NCI-H2196 (cell line): ENCODE measurements at regions not wholly inside any gene's neighbourhood (a gene's known extent, or its start where the extent isn't known, plus 50 kb on each side); places are given as distances from the start of the nearest gene placed in this dataset.

Source experiments
- DNase-seq: peaks from one replicate; lab custom pipeline; 2025; ENCODE audit not compliant: unreplicated experiment; lab: John Stamatoyannopoulos, UW

DNA sequence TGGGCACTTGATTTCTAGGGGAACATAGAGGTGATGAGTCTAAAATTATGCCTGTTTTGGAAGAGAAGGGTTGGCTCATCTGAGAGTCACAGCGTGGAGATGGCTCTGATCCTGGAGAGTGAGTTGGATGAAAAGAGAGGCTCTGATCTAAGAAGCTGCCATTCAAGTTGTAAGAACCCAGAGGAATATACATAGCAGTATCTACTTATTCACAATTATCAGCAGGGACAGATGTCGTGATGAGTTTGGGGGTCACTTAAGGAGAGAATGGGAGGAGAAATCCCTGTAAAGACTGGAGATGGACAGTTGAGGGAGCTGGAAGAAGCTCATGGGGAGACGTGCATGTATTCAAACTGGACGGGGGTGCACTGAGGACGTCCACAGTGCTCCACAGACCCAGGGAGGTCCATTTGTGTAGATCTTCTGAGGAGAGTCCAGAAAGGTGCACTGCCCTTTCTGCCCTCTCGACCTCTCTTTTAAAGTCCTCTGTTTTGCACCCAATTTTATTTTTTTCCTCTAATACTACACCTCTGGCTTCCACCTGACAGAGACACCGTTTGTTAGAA lies 124.7 kb upstream of the SSTR4 start:
- DNase-seq = no peak

DNA sequence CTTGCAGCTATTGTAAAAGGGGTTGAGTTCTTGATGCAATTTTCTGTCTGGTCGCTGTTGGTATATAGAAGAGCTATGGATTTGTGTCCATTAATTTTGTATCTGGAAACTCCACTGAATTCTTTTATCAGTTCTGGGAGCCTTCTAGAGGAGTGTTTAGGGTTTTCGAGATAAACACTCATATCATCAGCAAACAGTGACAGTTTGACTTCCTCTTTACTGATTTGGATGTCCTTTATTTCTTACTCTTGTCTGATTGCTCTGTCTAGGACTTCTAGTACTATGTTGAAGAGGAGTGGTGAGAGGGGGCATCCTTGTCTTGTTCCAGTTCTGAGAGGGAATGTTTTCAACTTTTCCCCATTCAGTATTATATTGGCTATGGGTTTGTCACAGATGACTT lies 120.8 kb upstream of the SSTR4 start:
- DNase-seq = no peak

DNA sequence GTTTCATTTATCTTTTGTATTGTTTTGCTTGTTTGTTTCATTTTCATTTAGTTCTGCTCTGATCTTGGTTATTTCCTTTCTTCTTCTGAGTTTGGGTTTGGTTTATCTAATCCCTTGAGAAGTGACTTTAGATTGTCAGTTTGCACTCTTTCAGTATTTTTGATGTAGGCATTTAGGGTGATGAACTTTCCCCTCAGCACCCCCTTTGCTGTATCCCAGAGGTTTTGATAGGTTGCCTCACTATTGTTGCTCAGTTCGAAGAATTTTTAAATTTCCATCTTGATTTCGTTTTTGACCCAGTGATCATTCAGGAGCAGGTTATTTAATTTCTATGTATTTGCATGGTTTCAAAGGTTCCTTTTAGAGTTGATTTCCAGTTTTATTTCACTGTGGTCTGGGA lies 119.6 kb upstream of the SSTR4 start:
- DNase-seq = no peak

DNA sequence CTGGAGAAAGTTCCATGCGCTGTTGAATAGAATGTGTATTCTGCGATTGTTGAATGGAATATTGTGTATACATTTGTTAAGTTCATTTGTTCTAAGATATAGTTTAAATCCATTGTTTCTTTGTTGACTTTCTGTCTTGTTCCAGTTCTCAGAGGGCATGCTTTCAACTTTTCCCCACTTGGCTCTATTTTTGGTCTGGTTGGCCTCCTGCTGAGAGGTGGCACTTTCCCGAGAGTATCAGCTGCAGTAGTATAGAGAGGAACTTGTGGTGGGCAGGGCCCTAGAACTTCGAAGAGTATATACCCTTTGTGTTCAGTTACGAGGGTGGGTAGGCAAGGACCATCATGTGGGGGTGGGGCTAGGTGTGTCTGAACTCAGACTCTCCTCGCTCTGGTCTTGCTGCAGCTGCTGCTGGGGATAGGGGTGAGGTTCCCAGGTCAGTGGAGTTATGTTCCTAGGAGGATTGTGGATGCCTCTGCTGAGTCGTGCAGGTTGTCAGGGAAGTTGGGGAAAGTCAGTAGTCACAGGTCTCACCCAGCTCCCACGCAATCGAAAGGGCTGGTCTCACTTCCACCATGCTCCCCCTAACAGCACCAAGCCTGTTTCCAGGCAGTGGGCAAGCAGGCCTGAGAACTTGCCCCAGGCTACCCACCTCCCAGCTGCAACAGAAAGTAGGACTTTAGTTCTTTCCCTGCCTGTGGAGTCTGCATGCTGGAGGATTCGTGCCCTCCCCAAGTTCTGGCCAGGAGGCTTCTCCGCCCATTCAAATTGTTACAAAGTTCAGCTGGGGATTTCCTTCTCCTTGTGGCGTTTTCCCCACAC lies 118.9 kb upstream of the SSTR4 start:
- no peak for DNase-seq

DNA sequence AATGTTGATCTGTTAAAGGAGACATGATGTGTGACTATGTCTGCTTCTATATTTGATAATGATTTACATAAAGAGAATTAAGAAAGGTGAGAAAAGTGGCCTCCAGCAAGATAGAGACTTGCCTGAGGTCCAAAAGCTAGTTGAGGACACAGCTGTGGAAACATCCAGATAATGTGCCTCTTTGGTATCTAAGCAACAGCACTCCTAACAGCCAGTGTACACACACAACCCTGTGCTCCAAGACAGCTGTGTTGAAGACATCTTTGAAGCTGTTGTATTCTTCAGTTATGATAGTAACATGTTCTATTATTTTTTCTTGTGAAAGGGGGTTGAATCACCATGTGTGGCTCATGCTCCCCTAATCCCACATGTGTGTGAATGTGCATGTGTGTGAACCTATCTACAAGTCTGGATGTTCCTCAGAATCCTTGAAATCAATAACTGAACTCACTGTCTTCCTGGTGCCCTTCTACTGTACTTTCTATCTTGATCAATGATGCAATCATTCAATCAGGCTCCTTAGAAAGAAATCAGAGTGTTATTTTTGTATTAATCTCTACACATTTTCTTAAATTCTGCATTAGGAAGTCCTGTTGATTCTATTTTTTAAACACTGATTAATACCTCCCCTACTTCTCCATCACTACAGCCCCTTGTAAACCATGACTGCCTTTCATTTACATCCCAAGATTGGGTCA lies 116.7 kb upstream of the SSTR4 start:
- DNase-seq = no peak

DNA sequence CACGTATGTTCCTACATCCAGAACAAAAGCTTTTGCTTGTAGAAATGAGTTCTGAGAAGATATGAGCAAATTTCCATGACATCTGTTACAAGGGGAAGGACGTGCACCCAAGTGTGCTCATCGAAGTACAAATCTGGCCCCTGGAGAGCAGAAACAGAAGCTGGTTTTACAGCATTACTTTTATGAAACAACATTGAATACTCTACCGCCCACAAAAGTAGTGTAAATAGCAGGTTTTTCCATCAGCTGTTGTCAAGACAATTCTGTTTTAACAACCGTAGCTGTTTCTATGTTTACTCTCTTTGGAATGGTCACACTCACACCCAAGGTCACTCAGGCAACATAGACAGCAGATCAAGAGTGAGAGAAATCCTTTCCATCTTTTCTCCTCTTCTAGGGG lies 114.2 kb upstream of the SSTR4 start:
- no peak for DNase-seq

DNA sequence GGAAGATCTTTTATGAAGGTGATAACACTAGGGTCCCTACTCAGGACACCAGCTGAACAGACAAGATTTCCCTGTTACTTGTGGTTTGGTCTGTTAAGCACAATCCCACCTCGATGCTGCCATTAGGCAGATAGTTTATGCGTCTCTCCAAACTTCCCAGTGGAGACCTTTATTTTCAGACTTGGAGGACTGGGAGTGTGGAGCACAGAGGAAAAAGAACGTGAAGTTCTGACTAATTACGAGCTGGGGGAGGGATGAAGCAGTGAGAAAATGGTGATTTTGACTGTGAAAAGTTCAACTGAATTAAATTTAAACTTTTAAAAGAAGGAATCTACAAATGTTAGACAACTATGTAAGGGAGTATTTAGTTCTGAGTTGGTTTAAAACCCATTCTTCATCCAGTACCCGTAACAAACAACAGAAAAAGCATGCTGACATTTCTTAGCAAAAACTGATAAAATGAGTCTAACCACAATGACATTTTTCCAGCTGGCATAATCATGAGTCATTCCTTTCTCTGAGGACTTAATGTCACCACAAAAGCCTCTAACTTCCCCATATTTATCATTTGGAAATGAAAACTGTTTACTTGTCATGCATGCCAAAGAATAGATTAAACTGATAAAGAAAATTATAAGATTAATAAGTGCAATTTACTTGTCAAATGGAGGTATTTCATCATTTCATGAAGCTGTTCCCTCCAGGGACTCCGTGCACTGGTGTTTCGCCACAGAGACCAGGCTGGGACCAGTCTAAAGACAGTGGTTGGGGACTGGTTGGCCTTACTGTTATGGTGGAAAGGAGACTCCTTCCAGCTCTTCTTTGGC lies 113.3 kb upstream of the SSTR4 start:
- DNase-seq = no peak

DNA sequence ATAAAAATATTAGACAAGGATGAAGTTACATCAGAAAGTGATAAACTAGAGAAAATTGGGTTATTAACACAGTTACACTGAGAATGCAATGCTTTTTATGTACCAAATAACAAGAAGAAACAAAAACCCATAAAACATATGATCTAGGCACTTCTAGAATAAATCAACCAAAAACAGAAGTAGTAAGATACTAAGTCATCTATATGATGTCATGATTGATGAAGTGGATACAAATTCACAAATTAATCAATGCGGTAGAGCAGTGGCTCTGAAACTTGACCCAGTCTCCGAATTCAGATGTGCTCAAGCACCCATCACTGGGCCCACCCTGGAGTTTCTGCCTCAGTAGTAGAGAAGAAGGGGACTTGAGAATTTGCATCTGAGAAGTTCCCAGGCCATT lies 112.1 kb upstream of the SSTR4 start:
- no peak for DNase-seq

DNA sequence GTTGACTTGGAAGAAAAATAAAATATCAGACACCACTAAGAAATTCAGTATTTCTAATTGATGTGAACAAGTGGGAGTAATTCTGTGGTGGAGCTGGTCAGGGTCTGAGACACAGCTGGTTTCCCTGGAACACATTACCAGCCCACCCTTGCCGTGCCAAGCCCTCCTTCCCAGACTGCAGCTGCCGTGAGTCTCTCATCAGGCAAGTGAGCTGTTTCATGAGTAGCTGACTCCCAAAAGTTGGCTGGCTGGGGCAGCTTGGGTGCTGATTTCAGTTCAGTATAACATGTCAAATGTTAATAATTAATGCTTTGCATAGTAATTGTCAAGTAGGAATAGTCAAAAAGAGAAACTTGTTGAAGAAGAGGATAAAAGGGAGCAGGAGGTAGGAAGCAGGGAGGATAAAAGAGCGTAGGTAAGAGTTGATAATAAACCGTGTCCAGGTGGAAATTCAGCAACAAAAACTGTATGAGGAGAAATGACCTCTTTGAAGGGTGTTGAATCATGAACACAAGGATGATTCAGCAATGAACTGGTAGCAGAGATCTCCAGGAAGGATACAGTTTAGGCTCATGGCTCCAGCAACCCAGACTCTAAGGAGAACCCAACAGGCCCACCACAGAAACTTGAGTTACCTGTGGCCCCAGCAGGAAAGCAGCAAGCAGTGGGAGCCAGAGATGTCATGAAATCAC lies 110.9 kb upstream of the SSTR4 start:
- no peak for DNase-seq

DNA sequence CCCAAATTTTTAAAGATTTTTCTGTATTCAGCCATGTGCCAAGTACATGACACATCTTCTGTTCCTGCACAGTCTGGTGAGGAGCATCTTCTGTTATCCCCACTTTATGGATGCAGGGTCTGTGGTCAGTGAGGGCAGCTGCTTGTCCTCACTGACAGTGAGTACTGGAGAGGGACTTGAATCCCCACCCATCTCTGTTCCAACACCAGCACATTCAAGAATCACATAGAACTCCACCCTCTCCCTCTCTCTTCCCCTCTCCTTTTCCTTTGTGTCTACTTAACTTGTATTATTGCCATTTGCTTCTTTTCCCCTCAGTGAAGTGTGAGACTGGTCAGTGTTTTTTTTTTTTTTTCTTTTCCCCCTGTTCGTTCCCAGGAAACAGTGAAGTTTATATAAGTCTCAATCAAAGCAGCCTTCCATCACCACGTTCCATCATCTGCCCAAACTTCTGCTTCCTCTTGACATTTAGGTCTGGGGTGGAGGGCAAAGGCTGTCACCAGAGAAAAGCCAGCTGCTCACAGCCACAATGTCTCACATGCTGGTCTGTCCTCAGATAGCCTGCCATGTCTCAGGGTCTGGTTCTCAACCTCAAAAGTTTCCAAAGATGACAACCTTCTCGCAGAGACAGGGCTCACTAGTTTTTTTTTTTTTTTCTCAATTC lies 110.0 kb upstream of the SSTR4 start:
- no peak for DNase-seq

DNA sequence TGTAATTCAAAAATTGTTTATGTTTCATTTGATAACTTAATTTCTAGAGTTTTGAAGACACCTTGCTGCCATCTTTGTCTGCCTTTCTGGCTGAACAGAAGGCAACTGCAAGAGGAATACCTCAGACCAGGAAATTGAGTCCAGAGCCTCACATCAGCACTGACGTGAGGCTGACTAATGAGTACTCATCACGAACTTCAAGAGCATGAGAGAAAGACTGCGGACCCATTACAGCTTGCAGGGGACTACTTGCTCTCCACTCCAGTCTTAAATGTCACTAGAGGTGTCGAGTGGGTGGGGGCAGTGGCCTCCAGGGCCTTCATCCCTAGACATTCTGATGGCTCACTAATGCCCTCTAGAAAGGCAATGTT lies 109.5 kb upstream of the SSTR4 start:
- no peak for DNase-seq

DNA sequence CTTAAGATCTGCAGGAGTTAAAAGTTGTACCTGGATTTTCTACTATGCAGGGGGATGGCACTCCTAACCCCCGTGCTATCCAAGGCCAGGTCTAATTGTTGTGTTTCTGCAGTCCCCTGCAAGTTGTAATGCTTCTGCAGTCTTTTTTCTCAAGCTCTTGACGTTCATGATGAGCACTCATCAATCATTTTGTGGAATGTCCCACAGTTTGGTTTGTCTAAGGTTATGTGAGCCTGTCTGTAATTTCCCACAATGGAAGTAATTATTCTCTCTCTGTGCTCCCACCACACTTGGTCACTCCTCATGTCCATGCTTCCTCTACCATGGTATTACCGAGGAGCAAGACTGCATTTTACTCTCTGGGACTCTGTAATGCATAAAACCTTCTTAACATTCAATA lies 107.6 kb upstream of the SSTR4 start:
- DNase-seq = no peak

DNA sequence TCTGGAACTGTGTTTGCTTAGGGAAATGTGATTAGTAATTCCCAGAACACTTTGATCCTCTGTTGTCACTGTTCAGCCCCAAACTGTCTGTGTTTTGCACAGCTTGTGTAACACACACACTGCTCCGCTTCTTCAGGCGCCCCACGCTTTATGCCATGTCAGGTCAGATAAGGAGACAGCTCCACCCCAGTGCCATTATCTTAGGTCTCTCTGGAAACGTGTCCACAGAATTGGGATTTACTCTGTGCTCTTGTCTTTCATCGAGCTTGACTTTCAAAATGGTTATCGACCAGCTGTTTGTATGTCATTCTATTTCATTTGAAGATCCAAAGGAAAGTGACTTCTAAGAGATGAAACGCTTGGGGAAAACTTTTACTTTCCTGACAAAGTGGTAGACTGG lies 106.4 kb upstream of the SSTR4 start:
- no peak for DNase-seq

DNA sequence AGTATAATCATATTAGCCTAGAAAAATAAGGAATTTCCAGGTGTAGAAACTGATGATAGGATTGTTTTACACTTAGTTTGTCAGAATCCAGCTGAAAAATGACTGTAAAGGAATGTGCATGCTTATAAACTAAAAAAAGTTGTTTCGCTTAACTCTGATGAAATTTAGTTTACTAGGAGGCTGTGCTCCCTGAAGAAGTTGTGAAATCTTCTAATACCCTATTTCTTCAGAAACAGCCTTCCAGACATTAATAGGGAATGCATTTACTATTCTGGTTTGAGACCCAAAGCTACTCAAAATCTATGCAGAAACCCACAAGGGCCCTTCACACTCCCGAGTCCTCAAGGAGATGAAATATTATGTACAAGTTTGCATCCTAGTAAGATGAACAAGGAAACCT lies 105.5 kb upstream of the SSTR4 start:
- DNase-seq = no peak

DNA sequence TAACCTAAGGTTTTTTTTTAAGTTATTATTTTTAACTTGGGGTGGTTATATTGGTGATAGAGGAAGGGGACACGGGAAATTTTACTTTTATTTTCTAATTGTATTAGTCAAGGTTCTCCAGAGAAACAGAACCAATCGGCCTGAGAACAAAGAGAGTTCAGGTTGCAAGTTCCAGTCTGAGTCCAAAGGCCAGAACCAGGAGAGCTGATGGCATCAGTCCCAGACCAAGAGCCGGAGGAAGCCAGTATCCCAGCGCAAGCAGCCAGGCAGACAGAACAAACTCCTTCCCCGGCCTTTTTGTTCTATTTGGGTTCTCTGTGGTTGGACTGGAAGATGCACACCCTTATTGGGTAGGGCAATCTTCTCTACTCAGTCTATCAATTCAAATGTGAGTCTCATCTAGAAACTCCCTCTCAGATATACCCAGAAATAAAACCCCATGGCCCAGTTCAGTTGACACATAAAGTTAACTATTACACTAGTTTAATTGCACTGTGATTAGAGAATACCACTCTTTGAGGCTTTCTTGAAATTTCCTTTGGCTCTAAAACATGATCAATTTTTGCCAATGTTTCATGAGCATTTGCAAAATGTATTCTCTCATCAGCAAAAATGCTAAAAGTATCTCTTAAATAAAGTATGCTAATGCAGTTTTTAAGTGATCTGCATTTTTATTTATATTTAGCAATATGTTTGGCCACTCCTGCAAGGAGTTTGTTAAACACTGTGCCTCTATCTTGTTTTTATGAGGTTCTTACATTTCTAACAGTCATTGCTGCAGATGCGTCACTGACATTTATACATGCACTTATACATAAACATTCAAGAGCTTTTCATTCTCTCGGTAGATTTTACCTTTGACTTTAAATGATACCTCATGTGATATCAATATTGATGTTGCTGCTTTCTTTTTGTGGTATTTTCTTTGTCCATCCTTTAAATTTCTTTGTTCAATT lies 103.2 kb upstream of the SSTR4 start:
- DNase-seq = no peak

DNA sequence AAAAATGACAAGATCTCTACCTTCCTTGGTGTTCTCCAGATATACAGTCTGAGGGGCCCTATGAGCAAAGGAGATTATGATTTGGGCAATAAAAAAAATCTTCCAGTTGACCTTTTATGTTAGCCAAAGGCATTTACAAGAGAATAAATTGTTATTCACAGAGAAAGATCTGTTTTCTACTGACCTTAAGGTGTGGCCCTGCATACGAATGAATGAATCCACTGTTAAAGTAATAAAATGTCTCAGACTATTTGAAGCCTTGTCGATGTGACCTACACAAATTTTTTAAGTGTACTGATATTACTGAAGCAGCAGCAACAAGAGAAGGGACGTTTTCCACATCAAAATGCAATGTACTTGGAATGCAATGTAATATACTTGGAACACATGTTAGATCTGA lies 95.9 kb upstream of the SSTR4 start:
- no peak for DNase-seq

DNA sequence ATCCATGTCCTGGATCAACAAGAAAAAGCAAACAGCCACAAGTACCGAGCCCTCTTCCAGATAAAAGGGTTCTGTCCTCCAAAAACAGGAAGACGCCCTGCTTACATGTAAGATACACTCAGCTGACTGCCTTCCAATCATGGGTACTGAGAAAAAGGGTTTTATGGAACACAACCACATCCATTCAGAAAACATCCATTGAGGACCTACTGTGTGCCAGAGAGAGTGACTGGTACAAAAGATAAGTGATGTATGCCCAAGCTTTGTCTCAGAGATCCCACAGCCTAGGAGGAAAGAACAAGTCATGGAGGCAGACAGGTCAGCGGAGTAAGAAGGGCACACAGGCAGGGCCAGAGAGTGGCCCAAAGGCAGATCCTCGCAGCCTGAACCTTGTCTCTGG lies 94.8 kb upstream of the SSTR4 start:
- DNase-seq = no peak

DNA sequence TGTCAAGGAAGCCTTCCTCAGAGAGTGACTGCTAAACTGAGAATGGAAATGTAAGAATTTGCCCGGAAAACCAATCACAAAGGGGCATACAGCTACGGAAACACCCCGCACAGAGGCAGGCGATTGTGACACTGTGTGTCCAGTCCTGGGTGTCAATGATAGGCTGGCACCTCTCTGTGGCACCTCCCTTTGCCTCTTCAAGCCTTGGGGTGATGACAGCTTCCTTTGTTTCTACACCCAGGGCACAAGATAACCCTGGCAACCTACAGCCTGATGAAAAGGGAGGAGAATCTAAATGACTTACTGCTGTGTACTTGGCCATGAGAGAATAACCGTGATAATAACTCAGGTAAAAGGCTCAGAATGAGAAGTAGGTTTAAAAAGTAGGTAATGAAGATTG lies 93.6 kb upstream of the SSTR4 start:
- DNase-seq = no peak

DNA sequence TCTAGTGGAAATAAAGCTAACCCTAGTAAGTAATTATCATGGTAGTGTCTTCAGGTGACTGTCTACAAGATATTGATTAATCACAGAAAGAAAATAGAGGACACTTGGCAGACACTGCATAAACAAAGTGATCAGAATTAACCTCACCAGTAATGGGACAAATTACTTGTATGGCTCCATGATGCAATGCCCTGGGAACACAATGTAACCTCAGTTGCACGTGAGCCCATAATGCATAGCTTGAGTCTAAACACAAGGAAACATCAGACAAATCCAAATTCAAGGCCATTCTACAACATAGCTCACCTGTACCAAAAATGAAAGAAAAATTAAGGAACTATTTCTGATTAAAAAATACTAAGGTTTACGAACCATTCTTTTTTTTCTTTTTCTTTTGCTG lies 92.4 kb upstream of the SSTR4 start:
- DNase-seq = no peak
